ENCODE measurements at regions not wholly inside any gene's neighbourhood (a gene's known extent, or its start where the extent isn't known, plus 50 kb on each side); places are given as distances from the start of the nearest gene placed in this dataset.
"Not testable (repeated sequence)": the region's sequence is repeated elsewhere in the genome, so short reads cannot be mapped to it uniquely, and the experiment has no call there.

- H3K27me3 ChIP-seq, H3K4me3 ChIP-seq, DNase-seq, H3K9me3 ChIP-seq, H3K36me3 ChIP-seq: not testable (repeated sequence)
These were observed 314.6 kb downstream of the TP53TG3F start for GRCh38 chr16:33773966-33774365.

GRCh38 chr16:33774724-33775123 is 315.3 kb downstream of the TP53TG3F start:
- H3K27me3 ChIP-seq, H3K4me3 ChIP-seq, DNase-seq, H3K9me3 ChIP-seq, H3K36me3 ChIP-seq: not testable (repeated sequence)

DNA sequence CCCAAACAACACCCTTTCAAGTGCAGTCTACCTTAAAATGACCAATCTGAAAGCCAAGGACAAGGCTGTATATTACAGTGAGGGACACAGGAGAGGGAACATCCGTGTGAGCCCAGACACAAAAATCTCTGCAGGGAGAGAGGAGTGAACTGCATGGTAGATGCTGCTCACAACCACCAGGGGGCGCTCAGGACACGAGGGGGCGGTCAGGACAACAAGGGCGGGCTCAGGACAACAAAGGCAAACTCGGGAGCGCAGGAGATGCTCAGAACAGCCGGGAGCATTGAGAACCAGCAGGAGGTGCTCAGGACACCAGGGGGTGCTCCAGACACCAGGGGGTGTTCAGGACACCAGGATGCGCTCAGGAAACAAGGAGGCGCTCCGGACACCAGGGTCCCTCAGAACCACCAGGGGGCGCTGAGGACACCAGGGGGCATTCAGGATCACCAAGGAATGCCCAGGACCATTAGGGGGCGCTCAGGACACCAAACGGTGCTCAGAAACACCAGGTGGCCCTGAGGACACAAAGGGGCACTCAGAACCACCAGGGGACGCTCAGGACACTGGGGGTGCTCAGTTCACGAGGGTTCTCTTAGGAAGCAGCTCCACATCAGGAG is 357.0 kb downstream of the TP53TG3F start:
- H3K36me3 ChIP-seq, H3K9me3 ChIP-seq, H3K27me3 ChIP-seq, DNase-seq, H3K4me3 ChIP-seq: not testable (repeated sequence)

- not testable (repeated sequence) for H3K9me3 ChIP-seq, H3K4me3 ChIP-seq, DNase-seq
These were observed 365.3 kb downstream of the TP53TG3F start for GRCh38 chr16:33824736-33825135.

GRCh38 chr16:33827522-33827921 is 368.1 kb downstream of the TP53TG3F start:
- DNase-seq, H3K27me3 ChIP-seq, H3K9me3 ChIP-seq, H3K4me3 ChIP-seq, H3K36me3 ChIP-seq: not testable (repeated sequence)

More at GRCh38 chr16:33824736-33825135, 365.3 kb downstream of the TP53TG3F start:
- H3K27me3 ChIP-seq, H3K36me3 ChIP-seq: not testable (repeated sequence)

DNA sequence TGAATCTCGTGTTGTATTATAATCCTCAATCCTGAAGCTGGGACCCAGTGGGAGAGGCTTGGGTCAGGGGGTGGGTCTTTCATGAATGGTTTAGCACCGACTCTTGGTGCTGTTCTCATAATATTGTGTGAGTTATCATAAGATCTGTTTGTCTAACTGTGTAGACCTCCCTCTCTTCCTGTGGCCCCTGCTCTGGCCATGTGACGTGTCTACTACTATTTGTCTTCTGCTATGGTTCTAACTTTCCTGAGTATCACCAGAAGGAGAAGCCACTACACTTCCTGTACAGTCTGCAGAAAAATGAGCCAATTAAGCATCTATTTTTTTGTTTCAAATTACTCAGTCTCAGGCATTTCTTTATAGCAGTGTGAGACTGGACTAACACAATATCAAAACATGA is 379.7 kb downstream of the TP53TG3F start:
- not testable (repeated sequence) for H3K9me3 ChIP-seq, H3K4me3 ChIP-seq, H3K27me3 ChIP-seq, H3K36me3 ChIP-seq, DNase-seq

- not testable (repeated sequence) for H3K27me3 ChIP-seq, H3K9me3 ChIP-seq, H3K36me3 ChIP-seq, H3K4me3 ChIP-seq
- DNase-seq: peak; percentile 42
These were observed 385.1 kb downstream of the TP53TG3F start for GRCh38 chr16:33844533-33844932.
